Activated CD8-positive, alpha-beta memory T cell treated with anti-CD3 and anti-CD28 coated beads for 4 hours (primary cell): ENCODE measurements at regions not wholly inside any gene's neighbourhood (a gene's known extent, or its start where the extent isn't known, plus 50 kb on each side); places are given as distances from the start of the nearest gene placed in this dataset.
"Not testable (repeated sequence)": the region's sequence is repeated elsewhere in the genome, so short reads cannot be mapped to it uniquely, and the experiment has no call there.

Experiments used
- DNase-seq, 2 donors: peaks; one replicate each; pipeline ENCODE4 v3.0.0-alpha.2; 2020; ENCODE audit warnings: low read depth in 2 of 2

DNA sequence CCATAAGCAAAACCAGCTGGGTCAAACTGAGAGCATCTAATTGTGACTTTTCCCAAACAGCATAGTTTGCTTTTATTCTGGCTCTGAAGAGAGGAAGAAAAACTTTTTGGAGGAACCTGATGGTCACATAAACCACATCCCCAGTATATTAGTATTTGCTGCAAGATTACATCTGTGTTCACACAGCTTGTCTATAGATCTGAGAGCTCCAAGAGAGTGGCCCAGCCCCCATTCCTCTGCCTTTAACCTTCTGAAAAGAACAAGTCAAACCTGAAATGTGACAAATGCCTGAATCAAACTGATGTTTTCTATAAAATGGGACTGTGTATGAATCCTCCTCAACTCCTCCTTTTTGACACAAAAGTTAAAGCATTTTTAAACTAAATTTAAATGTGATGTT, 435.2 kb downstream of the ZNF479 start:
- DNase-seq, result not testable (repeated sequence)

DNA sequence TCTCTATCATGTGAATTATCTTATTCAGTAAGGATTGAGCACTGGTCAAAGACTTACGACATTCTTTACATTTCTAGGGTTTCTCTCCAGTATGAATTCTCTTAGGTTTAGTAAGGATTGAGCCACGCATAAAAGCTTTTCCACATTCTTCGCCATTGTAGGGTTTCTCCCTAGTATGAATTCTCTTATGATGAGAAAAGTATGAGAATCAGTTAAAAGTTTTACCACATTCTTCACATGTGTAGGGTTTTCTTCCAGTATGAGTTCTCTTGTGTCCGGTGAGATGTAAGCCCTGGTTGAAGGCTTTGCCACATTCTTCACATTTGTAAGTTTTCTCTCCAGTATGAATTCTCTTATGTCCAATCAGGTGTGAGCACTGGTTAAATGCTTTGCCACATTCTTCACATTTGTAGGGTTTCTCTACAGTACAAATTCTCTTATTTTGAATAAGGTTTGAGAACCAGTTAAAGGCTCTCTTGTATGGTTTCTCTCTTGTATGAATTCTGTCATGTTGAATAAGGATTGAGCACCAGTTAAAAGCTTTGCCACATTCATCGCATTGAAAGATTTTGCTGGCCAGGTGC, 445.9 kb downstream of the ZNF479 start:
- DNase-seq, result no peak

DNA sequence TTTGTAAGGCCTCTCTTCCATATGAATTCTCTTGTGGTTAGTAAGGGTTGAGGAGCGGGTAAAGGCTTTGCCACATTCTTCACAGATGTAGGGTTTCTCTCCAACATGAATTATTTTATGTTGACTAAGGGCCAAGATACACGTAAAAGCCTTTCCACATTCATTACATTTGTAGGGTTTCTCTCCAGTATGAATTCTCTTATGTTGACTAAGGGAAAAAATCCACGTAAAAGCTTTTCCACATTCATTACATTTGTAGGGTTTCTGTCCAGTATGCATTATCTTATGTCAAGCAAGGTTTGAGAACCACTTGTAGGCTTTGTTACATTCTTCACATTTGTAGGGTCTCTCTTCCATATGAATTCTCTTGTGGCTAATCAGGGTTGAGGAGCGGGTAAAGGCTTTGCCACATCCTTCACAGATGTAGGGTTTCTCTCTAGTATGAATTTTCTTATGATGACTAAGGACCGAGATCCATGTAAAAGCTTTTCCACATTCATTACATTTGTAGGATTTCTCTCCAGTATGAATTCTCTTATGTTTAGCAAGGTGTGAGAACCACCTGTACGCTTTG, 493.0 kb downstream of the ZNF479 start:
- DNase-seq, result no peak

DNA sequence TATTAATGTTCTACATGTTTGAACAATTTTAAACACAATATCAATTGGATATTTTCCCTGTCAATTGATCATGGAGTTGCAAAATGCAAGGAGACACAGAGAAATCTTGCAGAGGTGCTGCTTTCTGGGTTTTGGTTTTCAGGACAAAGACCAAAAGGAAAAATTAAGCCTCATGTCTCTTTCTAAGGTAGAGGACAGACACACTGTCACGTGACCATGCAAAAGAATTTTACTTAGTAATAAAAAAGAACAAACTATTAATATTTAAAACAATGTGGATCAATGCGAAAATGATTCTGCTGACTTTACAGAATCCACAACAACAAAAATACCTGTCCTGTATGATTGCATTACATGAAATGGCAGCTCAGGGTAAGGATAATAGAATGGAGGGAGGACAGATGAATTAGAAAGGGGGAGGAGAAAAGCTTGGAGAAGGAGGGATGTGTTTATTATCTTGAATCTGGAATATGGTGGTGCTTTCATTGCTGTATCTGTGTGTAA, 493.7 kb upstream of the NUPR2 start:
- DNase-seq, result no peak

DNA sequence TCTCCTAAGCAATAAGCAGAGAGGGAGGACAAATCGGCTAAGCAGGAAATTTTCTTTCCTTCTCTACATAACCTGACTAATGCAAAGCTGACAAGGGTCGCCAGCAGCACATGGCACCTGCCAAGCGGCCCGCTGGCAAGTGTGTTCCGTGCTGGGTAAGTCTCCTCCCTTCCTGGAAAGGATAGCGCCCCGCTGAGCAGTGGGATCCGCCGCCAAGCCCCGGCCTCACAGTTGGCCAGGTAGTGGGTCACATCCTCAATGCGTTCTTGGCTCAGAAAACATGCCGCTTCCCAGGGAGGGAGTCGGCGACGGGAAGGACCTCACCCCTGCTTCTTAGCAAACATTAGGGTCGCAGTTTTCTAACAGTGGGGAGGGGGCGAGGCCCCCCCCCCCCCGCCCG, 488.9 kb upstream of the NUPR2 start:
- DNase-seq, result no peak

DNA sequence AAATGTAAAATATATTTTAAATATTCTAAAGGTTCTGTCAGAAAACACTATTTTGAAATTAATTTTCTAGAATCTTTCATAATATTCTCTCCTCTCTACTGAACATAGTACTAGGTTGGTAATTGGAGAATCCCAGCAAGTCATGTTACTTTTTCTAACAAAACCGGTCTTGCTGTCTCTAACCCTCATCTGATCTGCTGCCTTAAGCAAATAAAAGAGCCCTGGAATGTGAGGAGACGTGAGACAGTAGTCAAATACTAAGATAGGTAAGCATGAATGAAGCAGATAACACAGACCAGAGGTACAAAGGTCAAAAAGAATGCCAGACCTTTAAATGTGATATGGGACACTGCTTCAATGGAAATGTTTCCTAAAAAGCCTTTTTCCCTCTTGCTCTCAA, 462.4 kb upstream of the NUPR2 start:
- no peak for DNase-seq

DNA sequence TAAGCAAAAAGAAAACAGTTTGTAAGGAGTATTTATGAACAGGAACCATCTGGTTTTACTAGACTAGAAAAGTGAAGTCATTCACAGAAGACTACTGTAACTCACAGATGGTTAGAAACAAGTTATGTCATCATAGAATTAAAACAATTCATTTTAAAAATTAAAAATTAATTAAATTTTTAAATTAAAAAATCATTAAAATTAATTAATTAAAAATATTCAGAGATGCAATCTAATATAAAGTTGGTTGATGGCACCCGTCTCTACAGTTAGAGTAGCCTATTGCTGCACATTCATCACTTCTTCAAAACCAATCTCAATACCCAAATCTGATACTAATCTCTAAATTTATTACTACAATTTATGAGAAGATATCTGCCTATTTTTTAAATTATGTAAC, 454.8 kb upstream of the NUPR2 start:
- no peak for DNase-seq

DNA sequence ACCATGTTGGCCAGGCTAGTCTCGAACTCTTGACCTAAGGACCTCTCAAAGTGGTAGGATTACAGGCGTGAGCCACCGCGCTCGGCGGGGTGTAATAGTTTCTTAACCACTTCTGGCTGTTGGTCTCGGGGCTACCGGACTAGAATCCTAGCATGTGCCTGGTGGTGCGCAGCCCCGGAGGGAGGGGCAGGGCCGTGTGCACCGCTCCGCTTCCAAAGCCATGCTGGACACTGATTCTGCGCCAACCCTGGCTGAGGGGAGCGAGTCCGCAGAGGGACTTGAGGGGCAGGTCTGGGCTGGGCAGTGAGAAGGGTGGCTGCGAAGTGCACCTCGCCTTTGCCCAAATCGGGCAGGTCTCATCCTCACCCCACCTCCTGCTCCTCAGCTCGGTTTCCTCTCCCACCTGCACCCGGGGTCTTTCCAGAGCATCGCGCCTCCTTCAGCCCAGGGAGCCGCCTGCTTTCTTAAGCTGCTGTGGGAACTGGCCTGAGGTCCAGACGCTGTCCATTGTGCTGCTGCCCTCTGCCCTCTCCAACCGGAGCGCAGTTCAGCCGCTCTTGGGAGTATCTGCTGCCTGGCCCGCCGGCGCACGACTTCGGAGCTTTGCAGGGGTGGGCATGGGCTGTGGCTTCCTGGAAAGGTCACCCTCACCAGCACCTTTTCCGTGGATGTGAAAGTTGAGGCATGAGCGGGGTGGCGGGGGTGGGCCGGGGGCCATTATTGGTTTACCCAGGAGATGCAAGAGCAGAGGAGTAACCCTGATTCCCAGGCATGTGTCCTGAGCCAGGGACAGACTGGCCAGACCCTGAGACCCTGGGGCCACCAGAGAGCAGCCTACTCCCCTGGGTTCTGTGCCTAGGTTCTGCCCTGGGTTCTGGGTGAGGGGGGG, 422.6 kb upstream of the NUPR2 start:
- DNase-seq, result no peak

DNA sequence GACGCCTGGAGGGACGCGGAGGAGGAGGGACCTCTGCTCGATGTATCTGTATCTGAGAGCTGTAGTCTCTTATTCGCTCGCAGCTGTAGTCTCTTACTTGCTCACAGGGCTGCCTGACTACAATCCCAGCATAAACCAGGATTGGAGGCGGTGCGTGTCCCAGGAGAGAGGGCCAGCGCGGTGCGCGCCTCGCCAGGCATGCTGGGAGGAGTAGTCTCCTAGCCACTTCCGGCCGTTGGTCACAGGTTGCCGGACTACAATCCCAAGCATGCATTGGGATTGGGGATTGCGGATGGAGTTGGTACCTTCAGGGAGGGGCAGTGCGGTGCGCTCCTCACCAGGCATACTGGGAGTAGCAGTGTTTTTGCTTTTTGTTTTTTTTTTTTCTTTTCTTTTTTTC, 421.7 kb upstream of the NUPR2 start:
- no peak for DNase-seq

DNA sequence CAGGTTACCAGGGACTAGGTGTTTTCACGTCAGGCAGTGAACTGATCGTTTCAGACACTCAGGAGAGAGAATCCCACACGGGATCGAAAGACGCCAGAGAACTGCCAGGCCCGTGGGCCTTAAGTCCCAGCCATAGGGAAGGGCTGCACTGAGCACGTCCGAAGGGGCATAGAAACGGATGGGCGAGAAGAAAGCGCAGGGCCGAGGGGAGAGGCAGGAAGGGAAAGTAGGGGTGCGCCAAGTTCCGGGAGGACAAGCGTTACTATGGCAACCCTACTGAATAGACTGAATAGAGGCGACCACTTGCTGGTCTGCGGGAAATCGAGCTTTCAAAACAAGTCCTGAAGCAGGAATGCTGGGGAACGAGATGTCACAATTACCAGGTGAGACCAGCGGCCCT, 421.3 kb upstream of the NUPR2 start:
- no peak for DNase-seq

DNA sequence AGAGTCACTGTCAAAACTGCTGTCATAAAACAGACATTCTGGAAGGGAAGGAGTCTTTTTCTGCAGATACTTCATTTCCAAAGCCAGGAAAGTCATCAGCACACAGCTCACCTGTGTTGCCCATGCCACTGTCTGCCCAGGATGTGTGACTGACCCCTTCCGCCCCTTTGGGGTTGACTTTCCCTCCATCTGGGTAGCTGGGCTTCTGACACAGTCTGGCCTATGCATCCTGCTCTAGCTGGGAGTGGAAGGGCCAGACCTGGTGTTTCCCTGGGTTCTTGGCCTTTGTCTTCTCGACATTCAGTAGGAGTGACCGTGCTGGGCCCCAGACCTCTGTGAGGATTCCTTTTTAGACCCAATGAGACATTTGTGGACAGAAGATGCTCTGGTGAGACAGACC, 378.9 kb upstream of the NUPR2 start:
- DNase-seq, result no peak

DNA sequence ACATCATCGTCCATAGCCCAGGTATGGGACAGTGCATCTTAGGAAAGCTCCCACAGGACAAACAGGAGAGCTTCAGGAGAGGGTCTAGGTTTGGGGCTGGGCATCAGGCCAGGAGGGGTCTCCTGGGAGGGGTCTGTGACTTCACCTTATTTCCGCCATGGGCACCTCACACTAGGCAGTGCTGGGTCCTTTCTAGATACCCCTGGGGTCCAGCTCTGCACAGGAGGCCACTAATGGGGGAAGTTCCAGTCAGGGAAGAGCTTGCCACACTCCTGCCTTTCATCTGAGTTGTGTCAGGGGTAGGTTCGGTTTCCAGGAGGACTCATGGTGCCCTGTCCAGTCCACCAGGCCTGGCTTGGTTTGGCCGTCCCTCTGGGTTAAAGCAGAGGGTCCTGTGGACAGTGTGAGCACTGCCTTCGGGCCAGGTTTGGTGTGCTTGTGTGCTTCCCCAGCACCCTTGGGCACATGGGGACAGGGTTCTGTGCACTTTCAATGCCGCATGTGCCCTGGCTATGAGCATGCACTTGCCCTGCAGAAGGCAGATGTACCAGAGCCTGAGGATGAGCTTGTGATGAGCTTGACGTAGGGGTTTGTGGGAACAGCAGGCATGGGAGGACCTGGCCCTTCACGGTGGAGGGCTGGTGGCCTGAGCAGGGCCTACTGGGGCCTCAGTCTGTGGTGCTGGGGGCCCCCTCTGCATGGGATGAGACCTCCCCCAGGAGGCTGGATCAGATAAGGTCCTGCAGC, 377.7 kb upstream of the NUPR2 start:
- no peak for DNase-seq

DNA sequence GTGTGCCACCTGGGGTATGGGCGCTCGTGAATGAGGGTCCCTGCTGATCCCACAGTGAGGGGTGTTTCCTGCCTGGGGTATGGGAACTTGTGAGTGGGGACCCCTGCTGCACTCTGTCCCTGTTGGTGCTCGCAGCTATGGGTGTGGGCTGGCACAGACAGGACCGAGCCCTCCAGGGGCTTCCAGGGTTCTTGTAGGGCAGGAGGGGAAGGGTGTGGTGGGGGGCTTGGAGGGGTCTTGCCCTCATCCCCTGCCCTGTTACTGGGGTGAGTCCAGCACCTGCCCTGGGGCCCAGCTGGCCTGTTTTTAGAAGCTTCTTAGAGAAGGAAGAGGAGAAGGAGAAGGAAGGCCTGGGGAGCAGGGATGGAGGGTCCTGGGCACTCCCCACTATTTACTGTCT, 377.0 kb upstream of the NUPR2 start:
- no peak for DNase-seq

DNA sequence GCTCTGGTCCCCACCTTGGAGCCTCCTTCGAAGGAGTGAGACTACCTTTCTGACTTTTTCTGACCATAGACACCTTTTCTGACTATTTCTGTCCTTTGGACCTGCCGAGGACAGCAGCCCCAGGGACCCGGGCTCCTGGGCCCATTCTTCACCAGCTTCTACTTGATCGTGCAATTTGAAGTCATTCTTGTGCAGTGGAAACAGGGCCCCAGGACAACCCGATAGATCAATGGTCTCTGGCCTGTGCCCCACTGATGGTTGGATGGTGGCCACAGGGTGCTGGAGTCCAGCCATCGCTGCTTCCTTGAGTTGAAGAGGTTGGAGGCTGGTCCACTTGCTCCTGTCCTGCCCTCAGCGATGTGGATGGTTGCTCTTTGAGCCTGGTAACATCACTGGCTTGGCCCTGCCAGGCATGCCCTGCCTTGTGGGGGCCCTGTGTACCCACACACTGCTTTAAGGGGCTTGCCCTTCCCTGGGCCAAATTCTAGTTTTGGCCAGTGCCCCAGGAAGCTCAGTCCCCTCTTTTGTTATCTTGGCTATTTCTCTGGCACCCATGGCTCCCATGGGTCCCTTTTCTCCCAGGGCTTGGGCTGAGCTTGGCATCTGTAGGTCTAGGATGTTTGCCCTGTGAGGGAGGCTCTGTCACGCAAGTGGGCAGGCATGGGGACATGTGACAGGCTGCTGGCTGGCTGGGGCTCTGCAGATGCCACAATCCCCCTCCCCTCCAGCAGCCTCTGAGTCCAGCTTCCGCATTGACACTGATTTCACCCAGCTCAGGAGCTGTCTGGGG, 375.6 kb upstream of the NUPR2 start:
- DNase-seq, result no peak

DNA sequence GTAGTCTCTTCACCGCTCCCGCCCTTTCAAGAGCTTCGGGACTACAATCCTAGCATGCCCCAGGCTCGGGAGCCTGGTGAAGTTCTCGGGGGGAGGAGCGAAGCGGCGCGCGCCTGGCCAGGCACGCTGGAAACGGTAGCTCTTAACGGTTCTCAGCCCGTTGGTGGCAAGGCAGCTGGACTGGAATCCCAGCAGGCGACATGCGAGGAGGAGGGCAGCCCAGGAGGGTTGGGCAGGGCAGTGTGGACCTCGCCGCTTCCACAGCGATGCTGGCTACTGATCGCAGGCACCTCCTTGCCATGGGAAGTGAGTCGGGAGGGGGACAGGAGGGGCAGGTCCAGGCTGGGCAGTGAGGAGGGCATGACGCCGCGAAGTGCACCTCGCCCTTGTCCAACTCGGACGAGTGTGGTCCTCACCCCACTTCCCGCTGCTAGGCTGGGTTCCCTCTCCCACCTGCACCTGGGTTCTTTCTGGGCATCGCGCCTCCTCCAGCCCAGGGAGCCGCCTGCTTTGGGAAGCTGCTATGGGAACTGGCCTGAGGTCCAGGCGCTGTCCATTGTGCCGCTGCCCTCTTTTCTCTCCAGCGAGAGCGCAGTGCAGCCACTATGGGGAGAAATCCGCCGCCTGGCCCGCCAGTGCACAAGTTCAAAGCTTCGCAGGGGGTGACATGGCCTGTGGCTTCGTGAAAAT, 367.8 kb upstream of the NUPR2 start:
- DNase-seq, result no peak

DNA sequence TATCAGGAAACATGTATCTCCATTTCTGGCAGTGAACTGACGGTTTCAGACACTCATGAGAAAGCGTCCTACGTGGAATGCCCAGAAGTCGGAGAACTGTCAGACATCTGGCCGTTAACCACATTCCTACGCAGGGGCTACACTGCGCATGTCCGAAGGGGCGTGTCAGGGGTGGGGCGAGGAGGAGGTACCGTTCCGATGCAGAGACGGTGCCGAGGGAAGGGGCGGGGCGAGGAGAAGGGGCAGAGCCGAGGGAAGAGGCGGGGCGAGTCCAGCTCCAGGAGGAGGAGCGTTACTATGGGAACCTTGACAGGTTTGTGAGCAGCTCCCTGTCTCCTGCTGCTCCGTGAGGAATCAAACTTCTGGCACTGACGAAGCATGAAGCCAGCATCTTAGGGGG, 366.9 kb upstream of the NUPR2 start:
- DNase-seq, result no peak

DNA sequence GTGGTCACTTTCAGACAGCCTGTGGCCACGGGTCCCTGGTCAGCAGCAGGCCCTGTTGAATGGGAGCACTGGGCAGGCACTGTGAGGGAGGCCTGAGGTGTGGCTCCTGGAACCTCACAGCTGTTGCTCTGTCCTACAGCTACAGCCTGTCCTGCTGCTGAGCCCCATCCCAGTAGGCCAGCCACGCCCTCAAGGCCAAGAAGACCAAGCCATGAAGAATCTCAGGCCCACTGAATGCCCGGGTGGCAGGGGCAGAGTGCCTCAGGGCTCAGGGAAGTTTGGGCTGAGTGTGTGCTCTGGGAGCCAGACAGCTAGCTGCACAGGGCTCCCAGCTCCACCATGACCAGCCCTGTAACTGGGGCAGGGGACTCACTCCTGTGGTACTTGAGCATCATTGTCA, 363.5 kb upstream of the NUPR2 start:
- DNase-seq, result no peak

DNA sequence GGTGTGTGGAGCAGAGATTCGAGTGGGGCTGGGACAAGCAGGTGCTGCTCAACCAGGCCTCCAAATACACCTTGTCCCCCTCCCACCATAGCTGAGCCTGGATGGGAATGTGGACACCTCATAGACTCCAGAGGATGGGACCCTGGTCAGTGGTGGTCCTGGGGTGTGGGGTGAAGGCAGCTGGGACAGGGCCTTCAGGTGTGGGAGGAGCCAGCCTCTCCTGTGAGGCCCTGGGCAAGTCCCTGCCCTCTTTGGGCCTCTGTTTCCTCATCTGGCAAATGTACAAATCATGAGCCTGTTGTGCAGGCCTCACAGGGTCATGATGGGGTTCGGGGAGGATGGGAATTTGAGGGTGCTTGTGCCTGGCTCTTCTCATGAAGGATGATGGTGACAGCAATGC, 362.9 kb upstream of the NUPR2 start:
- DNase-seq, result no peak

DNA sequence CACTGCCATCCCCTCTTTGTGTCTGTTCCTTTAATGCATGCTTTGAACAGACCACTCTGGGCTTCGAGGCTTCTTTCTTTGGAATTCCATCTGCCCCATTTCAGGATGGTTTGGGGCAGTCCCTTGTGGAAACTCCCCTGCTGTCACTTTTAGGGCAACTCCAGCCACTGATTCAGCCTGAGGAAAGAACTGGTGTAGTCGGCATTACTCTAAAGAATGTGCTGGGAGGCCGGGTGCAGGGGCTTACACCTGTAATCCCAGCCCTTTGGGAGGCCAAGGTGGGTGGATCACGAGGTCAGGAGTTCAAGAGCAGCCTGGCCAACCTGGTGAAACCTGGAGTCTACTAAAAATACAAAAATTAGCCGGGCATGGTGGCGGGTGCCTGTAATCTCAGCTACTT, 358.1 kb upstream of the NUPR2 start:
- no peak for DNase-seq

DNA sequence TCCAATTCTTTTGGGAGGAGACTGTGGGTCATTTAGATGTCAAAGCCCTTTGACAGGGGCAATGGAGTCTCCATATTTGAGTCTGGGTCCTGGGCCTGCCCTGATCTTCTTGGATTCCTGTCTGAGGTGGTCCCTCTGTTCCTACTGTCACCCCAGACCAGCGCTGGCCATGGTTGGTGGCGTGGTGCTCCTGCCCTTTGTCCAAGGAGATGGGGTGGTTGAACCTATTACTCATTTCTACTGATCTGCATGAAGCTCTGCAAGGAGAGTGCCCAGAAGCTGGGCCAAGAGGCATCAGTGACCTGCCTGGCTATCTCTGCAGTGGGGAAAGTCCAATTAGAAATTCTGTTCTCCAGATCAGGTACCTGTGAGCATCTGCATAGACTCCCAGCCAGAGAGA, 355.6 kb upstream of the NUPR2 start:
- DNase-seq, result no peak
